ENCODE measurements at regions not wholly inside any gene's neighbourhood (a gene's known extent, or its start where the extent isn't known, plus 50 kb on each side); places are given as distances from the start of the nearest gene placed in this dataset.

- H3K4me3 ChIP-seq (ENCODE audit: low read depth in 1 of 2, low read length in 1 of 2), result no peak overlapping the region
- no peaks in the 10 kb centered on the region for H3K9me3 ChIP-seq
- H3K27me3 ChIP-seq, result no peaks in the 10 kb centered on the region
- H3K36me3 ChIP-seq, result no peaks in the 10 kb centered on the region
- no peak overlapping the region for H3K27ac ChIP-seq
- TF ChIP-seq CTCF (IDR thresholded peaks at IDR 0.05), result no peak
- H3K4me1 ChIP-seq (ENCODE audit: control insufficient read depth in 1 of 2, insufficient read depth in 1 of 2, low read depth in 1 of 2, low read length in 1 of 2), result no peaks in the 10 kb centered on the region
Observed at GRCh38 chr1:244183037-244183436, 132.0 kb downstream of the ZBTB18 start.

GRCh38 chr1:244186372-244186771 lies 135.3 kb downstream of the ZBTB18 start:
- Histone ChIP-seq H3K9me3 (no peaks in the 10 kb centered on the region), H3K4me3 (ENCODE audit: low read depth in 1 of 2, low read length in 1 of 2) (no peak overlapping the region), H3K36me3 (no peaks in the 10 kb centered on the region), H3K27ac (no peak overlapping the region), H3K27me3 (no peaks in the 10 kb centered on the region), H3K4me1 (ENCODE audit: control insufficient read depth in 1 of 2, insufficient read depth in 1 of 2, low read depth in 1 of 2, low read length in 1 of 2) (no peaks in the 10 kb centered on the region)
- no peak for TF ChIP-seq CTCF (IDR thresholded peaks at IDR 0.05)

- Histone ChIP-seq H3K27ac (no peak overlapping the region), H3K4me1 (ENCODE audit: control insufficient read depth in 1 of 2, insufficient read depth in 1 of 2, low read depth in 1 of 2, low read length in 1 of 2) (no peaks in the 10 kb centered on the region), H3K9me3 (no peaks in the 10 kb centered on the region), H3K27me3 (no peaks in the 10 kb centered on the region), H3K4me3 (ENCODE audit: low read depth in 1 of 2, low read length in 1 of 2) (no peak overlapping the region), H3K36me3 (no peaks in the 10 kb centered on the region)
- TF ChIP-seq CTCF (IDR thresholded peaks at IDR 0.05), result no peak
Observed at GRCh38 chr1:244187310-244187709, 136.2 kb downstream of the ZBTB18 start.

GRCh38 chr1:244191581-244191980 lies 140.5 kb downstream of the ZBTB18 start:
- H3K27me3 ChIP-seq, result no peaks in the 10 kb centered on the region
- H3K9me3 ChIP-seq, result no peaks in the 10 kb centered on the region
- no peak for TF ChIP-seq CTCF (IDR thresholded peaks at IDR 0.05)
- H3K4me3 ChIP-seq (ENCODE audit: low read depth in 1 of 2, low read length in 1 of 2), result no peak overlapping the region
- no peak overlapping the region for H3K27ac ChIP-seq
- H3K4me1 ChIP-seq (ENCODE audit: control insufficient read depth in 1 of 2, insufficient read depth in 1 of 2, low read depth in 1 of 2, low read length in 1 of 2), result no peaks in the 10 kb centered on the region
- H3K36me3 ChIP-seq, result no peaks in the 10 kb centered on the region

- no peaks in the 10 kb centered on the region for H3K9me3 ChIP-seq
- no peak overlapping the region for H3K4me3 ChIP-seq (ENCODE audit: low read depth in 1 of 2, low read length in 1 of 2)
- no peak overlapping the region for H3K27ac ChIP-seq
- no peaks in the 10 kb centered on the region for H3K27me3 ChIP-seq
- H3K4me1 ChIP-seq (ENCODE audit: control insufficient read depth in 1 of 2, insufficient read depth in 1 of 2, low read depth in 1 of 2, low read length in 1 of 2), result no peaks in the 10 kb centered on the region
- H3K36me3 ChIP-seq, result no peaks in the 10 kb centered on the region
- no peak for TF ChIP-seq CTCF (IDR thresholded peaks at IDR 0.05)
Observed at GRCh38 chr1:244192325-244192724, 141.2 kb downstream of the ZBTB18 start.
